Endothelial cell of umbilical vein (primary cell): ENCODE measurements at regions not wholly inside any gene's neighbourhood (a gene's known extent, or its start where the extent isn't known, plus 50 kb on each side); places are given as distances from the start of the nearest gene placed in this dataset.

ENCODE experiments used
- CTCF ChIP-seq, 2 donors: IDR thresholded peaks; 1 replicate in 1 of 2; 2 replicates in 1 of 2; pipeline ENCODE4 v1.5.1; 2011; ENCODE audit warnings: low read length in 2 of 2, mild to moderate bottlenecking in 2 of 2, moderate library complexity in 2 of 2, control low read depth in 1 of 2, inconsistent platforms in 1 of 2, low read depth in 1 of 2; ENCODE audit not compliant: insufficient read depth in 1 of 2; ENCODE audit errors: extremely low read depth in 1 of 2
- EZH2 ChIP-seq: IDR thresholded peaks from 2 replicates; pipeline ENCODE4 v1.6.1; 2012; ENCODE audit warnings: borderline replicate concordance, low read depth, mild to moderate bottlenecking, moderate library complexity, low read length, inconsistent platforms; ENCODE audit not compliant: severe bottlenecking
- FOS ChIP-seq: IDR thresholded peaks from 2 replicates; pipeline ENCODE4 v1.6.1; 2011; ENCODE audit warnings: mild to moderate bottlenecking, low read length, moderate library complexity, borderline replicate concordance; ENCODE audit not compliant: insufficient read depth
- JUN ChIP-seq: IDR thresholded peaks from 2 replicates; pipeline ENCODE4 v1.6.1; 2011; ENCODE audit warnings: borderline replicate concordance, low read depth; ENCODE audit not compliant: insufficient read length, insufficient read depth
- MAX ChIP-seq: IDR thresholded peaks from 2 replicates; pipeline ENCODE4 v1.6.1; 2011; ENCODE audit not compliant: insufficient read depth, insufficient read length
- MYC ChIP-seq: IDR thresholded peaks from one replicate; pipeline ENCODE4 v1.6.1; 2011; ENCODE audit warnings: mild to moderate bottlenecking, low read depth, low read length
- POLR2A ChIP-seq: IDR thresholded peaks from 2 replicates; pipeline ENCODE4 v1.6.1; 2012; ENCODE audit warnings: low read depth, mild to moderate bottlenecking, control low read depth, low read length
- POLR2AphosphoS5 ChIP-seq: IDR thresholded peaks from 2 replicates; pipeline ENCODE4 v1.6.1; 2012; ENCODE audit warnings: low read depth, mild to moderate bottlenecking, control low read depth, low read length, moderate library complexity; ENCODE audit not compliant: insufficient read depth

GRCh38 chr3:162992741-162993140 is 1496.1 kb downstream of the OTOL1 start:
- TF ChIP-seq CTCF (IDR thresholded peaks at IDR 0.05; ENCODE audit: extremely low read depth in 1 of 2, insufficient read depth in 1 of 2, low read depth in 1 of 2, low read length in 2 of 2) (no peak), EZH2 (no peak), POLR2AphosphoS5 (no peak), JUN (no peak), POLR2A (no peak), FOS (no peak), MAX (no peak), MYC (no peak)
